ENCODE measurements at regions not wholly inside any gene's neighbourhood (a gene's known extent, or its start where the extent isn't known, plus 50 kb on each side); places are given as distances from the start of the nearest gene placed in this dataset.

- H4K5ac ChIP-seq (ENCODE audit: low read length): no peak overlapping the region
- no peak overlapping the region for H3K56ac ChIP-seq (ENCODE audit: low read length)
- H3K79me2 ChIP-seq (ENCODE audit: control insufficient read depth, insufficient read depth, low read length): no peaks in the 10 kb centered on the region
- no peak overlapping the region for H2BK120ac ChIP-seq (ENCODE audit: low read depth, low read length)
- H3K4me2 ChIP-seq (ENCODE audit: low read length): no peak overlapping the region
- H3K27ac ChIP-seq (ENCODE audit: low read depth, low read length): no peak overlapping the region
- H3K36me3 ChIP-seq (ENCODE audit: control insufficient read depth, insufficient read depth, low read length): no peaks in the 10 kb centered on the region
- no peak overlapping the region for H3K4ac ChIP-seq (ENCODE audit: low read depth, low read length)
- no peak overlapping the region for H3K23ac ChIP-seq (ENCODE audit: low read length)
- H2AK5ac ChIP-seq (ENCODE audit: low read length): no peak overlapping the region
- no CpG with 5 or more reads among the region's 1 CpG for WGBS (ENCODE audit: extremely low coverage, insufficient coverage, low lambda C conversion rate)
- H2BK15ac ChIP-seq (replicated peaks; ENCODE audit: low read depth): no peak overlapping the region
- no peak for DNase-seq
- H3K79me1 ChIP-seq (ENCODE audit: low read length): no peaks in the 10 kb centered on the region
- H3K4me3 ChIP-seq (ENCODE audit: low read length): no peak overlapping the region
- H3K9ac ChIP-seq (ENCODE audit: low read length): no peak overlapping the region
- no peak overlapping the region for H3K18ac ChIP-seq (ENCODE audit: low read length)
- no peak overlapping the region for H2BK5ac ChIP-seq (ENCODE audit: low read length)
- no peaks in the 10 kb centered on the region for H3K4me1 ChIP-seq (ENCODE audit: control insufficient read depth, low read depth, low read length)
- H4K8ac ChIP-seq (ENCODE audit: low read depth, low read length): no peak overlapping the region
- no peaks in the 10 kb centered on the region for H3K27me3 ChIP-seq (ENCODE audit: insufficient read depth, low read length, poor library complexity)
Observed at GRCh38 chr6:115740907-115741306, 319.8 kb downstream of the FRK start.

- no peak overlapping the region for H3K18ac ChIP-seq (ENCODE audit: low read length)
- H2BK5ac ChIP-seq (ENCODE audit: low read length): no peak overlapping the region
- no CpG with 5 or more reads among the region's 5 CpGs for WGBS (ENCODE audit: extremely low coverage, insufficient coverage, low lambda C conversion rate)
- H2BK15ac ChIP-seq (replicated peaks; ENCODE audit: low read depth): no peak overlapping the region
- H3K4me3 ChIP-seq (ENCODE audit: low read length): no peak overlapping the region
- no peak overlapping the region for H3K4ac ChIP-seq (ENCODE audit: low read depth, low read length)
- no peak overlapping the region for H4K8ac ChIP-seq (ENCODE audit: low read depth, low read length)
- H3K79me2 ChIP-seq (ENCODE audit: control insufficient read depth, insufficient read depth, low read length): no peaks in the 10 kb centered on the region
- no peak for DNase-seq
- no peak overlapping the region for H3K27ac ChIP-seq (ENCODE audit: low read depth, low read length)
- H2AK5ac ChIP-seq (ENCODE audit: low read length): no peak overlapping the region
- no peak overlapping the region for H3K23ac ChIP-seq (ENCODE audit: low read length)
- no peak overlapping the region for H3K9ac ChIP-seq (ENCODE audit: low read length)
- no peaks in the 10 kb centered on the region for H3K79me1 ChIP-seq (ENCODE audit: low read length)
- no peak overlapping the region for H3K4me2 ChIP-seq (ENCODE audit: low read length)
- H3K56ac ChIP-seq (ENCODE audit: low read length): no peak overlapping the region
- H3K36me3 ChIP-seq (ENCODE audit: control insufficient read depth, insufficient read depth, low read length): no peaks in the 10 kb centered on the region
- no peak overlapping the region for H2BK120ac ChIP-seq (ENCODE audit: low read depth, low read length)
- H3K4me1 ChIP-seq (ENCODE audit: control insufficient read depth, low read depth, low read length): no peaks in the 10 kb centered on the region
- no peak overlapping the region for H4K5ac ChIP-seq (ENCODE audit: low read length)
- no peaks in the 10 kb centered on the region for H3K27me3 ChIP-seq (ENCODE audit: insufficient read depth, low read length, poor library complexity)
Observed at GRCh38 chr6:115735610-115736009, 325.1 kb downstream of the FRK start.

DNA sequence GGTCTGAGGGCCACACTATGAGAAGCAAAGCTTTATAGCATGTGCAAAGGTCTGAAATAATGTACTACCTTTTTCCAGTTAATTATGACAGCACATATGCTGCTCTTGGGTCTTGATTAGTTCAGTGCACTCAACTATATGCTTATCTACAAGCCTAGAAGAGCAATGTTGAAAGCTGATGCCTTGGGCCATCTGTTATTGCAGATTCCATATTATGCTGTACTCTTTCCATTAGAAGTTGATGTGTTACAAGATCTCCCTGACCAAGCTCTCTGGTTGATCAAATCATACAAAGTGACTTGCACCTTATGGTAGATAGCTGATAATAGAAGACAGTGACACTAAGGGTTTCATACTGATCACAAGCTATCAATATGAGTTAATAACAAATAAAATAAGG lies 327.3 kb downstream of the FRK start:
- H3K4me3 ChIP-seq (ENCODE audit: low read length): no peak overlapping the region
- H3K27me3 ChIP-seq (ENCODE audit: insufficient read depth, low read length, poor library complexity): no peaks in the 10 kb centered on the region
- no peaks in the 10 kb centered on the region for H3K79me2 ChIP-seq (ENCODE audit: control insufficient read depth, insufficient read depth, low read length)
- no peak overlapping the region for H3K4ac ChIP-seq (ENCODE audit: low read depth, low read length)
- no peak overlapping the region for H3K4me2 ChIP-seq (ENCODE audit: low read length)
- H2AK5ac ChIP-seq (ENCODE audit: low read length): no peak overlapping the region
- H3K4me1 ChIP-seq (ENCODE audit: control insufficient read depth, low read depth, low read length): no peaks in the 10 kb centered on the region
- H4K5ac ChIP-seq (ENCODE audit: low read length): no peak overlapping the region
- H3K23ac ChIP-seq (ENCODE audit: low read length): no peak overlapping the region
- no peak overlapping the region for H2BK120ac ChIP-seq (ENCODE audit: low read depth, low read length)
- no peak overlapping the region for H3K18ac ChIP-seq (ENCODE audit: low read length)
- H2BK15ac ChIP-seq (replicated peaks; ENCODE audit: low read depth): no peak overlapping the region
- H3K79me1 ChIP-seq (ENCODE audit: low read length): no peaks in the 10 kb centered on the region
- H3K56ac ChIP-seq (ENCODE audit: low read length): no peak overlapping the region
- no peak overlapping the region for H2BK5ac ChIP-seq (ENCODE audit: low read length)
- H3K9ac ChIP-seq (ENCODE audit: low read length): no peak overlapping the region
- no peak for DNase-seq
- H3K27ac ChIP-seq (ENCODE audit: low read depth, low read length): no peak overlapping the region
- no peak overlapping the region for H4K8ac ChIP-seq (ENCODE audit: low read depth, low read length)
- H3K36me3 ChIP-seq (ENCODE audit: control insufficient read depth, insufficient read depth, low read length): no peaks in the 10 kb centered on the region

DNA sequence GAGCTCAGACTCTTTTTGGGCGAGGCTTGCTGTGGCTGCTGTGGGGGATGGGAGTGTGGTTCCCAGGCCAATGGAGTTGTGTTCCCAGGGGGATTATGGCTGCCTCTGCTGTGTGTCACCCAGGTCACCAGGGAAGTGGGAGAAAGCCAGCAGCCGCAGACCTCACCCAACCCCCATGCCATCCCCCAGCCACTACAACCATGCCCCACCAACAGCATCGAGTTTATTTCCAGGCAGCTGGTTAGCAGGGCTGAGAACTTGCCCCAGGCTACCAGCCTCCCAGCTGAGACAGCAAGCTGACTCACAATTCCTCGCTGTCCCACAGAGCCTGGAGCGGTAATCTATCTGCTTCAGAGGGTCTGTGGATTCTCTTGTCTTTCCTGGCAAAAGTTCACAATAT lies 331.7 kb downstream of the FRK start:
- Histone ChIP-seq H2BK15ac (replicated peaks; ENCODE audit: low read depth) (no peak overlapping the region), H3K4me1 (ENCODE audit: control insufficient read depth, low read depth, low read length) (no peaks in the 10 kb centered on the region), H3K79me1 (ENCODE audit: low read length) (no peaks in the 10 kb centered on the region), H3K56ac (ENCODE audit: low read length) (no peak overlapping the region), H3K23ac (ENCODE audit: low read length) (no peak overlapping the region), H2BK5ac (ENCODE audit: low read length) (no peak overlapping the region), H2BK120ac (ENCODE audit: low read depth, low read length) (no peak overlapping the region), H3K4me3 (ENCODE audit: low read length) (no peak overlapping the region), H3K27me3 (ENCODE audit: insufficient read depth, low read length, poor library complexity) (no peaks in the 10 kb centered on the region), H3K79me2 (ENCODE audit: control insufficient read depth, insufficient read depth, low read length) (no peaks in the 10 kb centered on the region), H2AK5ac (ENCODE audit: low read length) (no peak overlapping the region), H3K18ac (ENCODE audit: low read length) (no peak overlapping the region), H3K9ac (ENCODE audit: low read length) (no peak overlapping the region), H3K4ac (ENCODE audit: low read depth, low read length) (no peak overlapping the region), H4K5ac (ENCODE audit: low read length) (no peak overlapping the region), H3K36me3 (ENCODE audit: control insufficient read depth, insufficient read depth, low read length) (no peaks in the 10 kb centered on the region), H3K27ac (ENCODE audit: low read depth, low read length) (no peak overlapping the region), H3K4me2 (ENCODE audit: low read length) (no peak overlapping the region), H4K8ac (ENCODE audit: low read depth, low read length) (no peak overlapping the region)
- WGBS (ENCODE audit: extremely low coverage, insufficient coverage, low lambda C conversion rate): no CpG with 5 or more reads among the region's 5 CpGs
- DNase-seq: peak; percentile 25

DNA sequence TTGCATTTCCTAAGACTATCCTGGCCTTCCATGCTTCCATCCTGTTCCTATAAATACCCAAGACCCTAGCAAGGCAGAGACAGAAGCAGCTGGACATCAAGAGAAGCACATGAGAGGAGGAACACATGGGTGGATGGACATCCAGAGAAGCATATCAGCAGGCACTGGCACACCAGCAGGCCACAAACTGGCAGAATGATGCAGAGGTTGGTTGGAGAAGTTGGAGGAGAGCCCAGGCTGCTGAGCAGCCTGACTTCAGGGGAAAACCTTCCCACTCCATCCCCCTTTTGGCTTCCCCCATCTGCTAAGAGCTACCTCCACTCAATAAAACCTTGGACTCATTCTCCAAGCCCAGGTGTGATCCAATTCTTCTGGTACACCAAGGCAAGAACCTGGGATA lies 332.5 kb downstream of the FRK start:
- no peak overlapping the region for H3K4me3 ChIP-seq (ENCODE audit: low read length)
- no peak for DNase-seq
- H3K18ac ChIP-seq (ENCODE audit: low read length): no peak overlapping the region
- no peak overlapping the region for H3K27ac ChIP-seq (ENCODE audit: low read depth, low read length)
- H3K27me3 ChIP-seq (ENCODE audit: insufficient read depth, low read length, poor library complexity): no peaks in the 10 kb centered on the region
- H2AK5ac ChIP-seq (ENCODE audit: low read length): no peak overlapping the region
- no peaks in the 10 kb centered on the region for H3K4me1 ChIP-seq (ENCODE audit: control insufficient read depth, low read depth, low read length)
- no peak overlapping the region for H2BK15ac ChIP-seq (replicated peaks; ENCODE audit: low read depth)
- H4K5ac ChIP-seq (ENCODE audit: low read length): no peak overlapping the region
- H2BK120ac ChIP-seq (ENCODE audit: low read depth, low read length): no peak overlapping the region
- H3K79me2 ChIP-seq (ENCODE audit: control insufficient read depth, insufficient read depth, low read length): no peaks in the 10 kb centered on the region
- H3K23ac ChIP-seq (ENCODE audit: low read length): no peak overlapping the region
- no peak overlapping the region for H2BK5ac ChIP-seq (ENCODE audit: low read length)
- no peaks in the 10 kb centered on the region for H3K79me1 ChIP-seq (ENCODE audit: low read length)
- H3K9ac ChIP-seq (ENCODE audit: low read length): no peak overlapping the region
- H3K56ac ChIP-seq (ENCODE audit: low read length): no peak overlapping the region
- H3K36me3 ChIP-seq (ENCODE audit: control insufficient read depth, insufficient read depth, low read length): no peaks in the 10 kb centered on the region
- no peak overlapping the region for H3K4ac ChIP-seq (ENCODE audit: low read depth, low read length)
- H4K8ac ChIP-seq (ENCODE audit: low read depth, low read length): no peak overlapping the region
- H3K4me2 ChIP-seq (ENCODE audit: low read length): no peak overlapping the region

DNA sequence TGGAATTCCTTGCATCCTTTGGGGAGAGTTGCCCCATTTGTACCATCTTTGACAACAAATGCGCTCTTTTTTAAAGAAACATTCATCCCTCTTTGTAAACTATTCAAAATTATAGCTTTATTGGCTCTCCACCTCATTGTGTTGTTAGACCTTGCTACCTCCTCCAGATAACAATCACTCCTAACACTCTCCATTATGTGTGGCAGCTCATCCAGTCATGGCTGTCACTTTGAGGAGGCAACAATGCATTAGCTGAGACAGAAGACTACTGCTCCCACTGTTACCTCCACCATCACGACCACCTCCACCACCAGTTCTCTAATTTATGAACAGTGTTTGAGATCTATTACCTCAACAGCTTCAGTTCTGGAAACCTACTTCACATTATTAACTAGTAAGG lies 339.1 kb downstream of the FRK start:
- Histone ChIP-seq H2BK5ac (ENCODE audit: low read length) (no peak overlapping the region), H4K8ac (ENCODE audit: low read depth, low read length) (no peak overlapping the region), H4K5ac (ENCODE audit: low read length) (no peak overlapping the region), H3K4ac (ENCODE audit: low read depth, low read length) (no peak overlapping the region), H3K4me2 (ENCODE audit: low read length) (no peak overlapping the region), H3K18ac (ENCODE audit: low read length) (no peak overlapping the region), H3K56ac (ENCODE audit: low read length) (no peak overlapping the region), H3K4me3 (ENCODE audit: low read length) (no peak overlapping the region), H2BK120ac (ENCODE audit: low read depth, low read length) (no peak overlapping the region), H3K27ac (ENCODE audit: low read depth, low read length) (no peak overlapping the region), H3K36me3 (ENCODE audit: control insufficient read depth, insufficient read depth, low read length) (no peaks in the 10 kb centered on the region), H3K23ac (ENCODE audit: low read length) (no peak overlapping the region), H2AK5ac (ENCODE audit: low read length) (no peak overlapping the region), H3K27me3 (ENCODE audit: insufficient read depth, low read length, poor library complexity) (no peaks in the 10 kb centered on the region), H3K9ac (ENCODE audit: low read length) (no peak overlapping the region), H3K79me1 (ENCODE audit: low read length) (no peaks in the 10 kb centered on the region), H2BK15ac (replicated peaks; ENCODE audit: low read depth) (no peak overlapping the region), H3K4me1 (ENCODE audit: control insufficient read depth, low read depth, low read length) (no peaks in the 10 kb centered on the region), H3K79me2 (ENCODE audit: control insufficient read depth, insufficient read depth, low read length) (no peaks in the 10 kb centered on the region)
- DNase-seq: no peak
- WGBS (ENCODE audit: extremely low coverage, insufficient coverage, low lambda C conversion rate): no CpG with 5 or more reads among the region's 2 CpGs

Data from mesendoderm (in vitro differentiated cells).